ENCODE measurements at regions not wholly inside any gene's neighbourhood (a gene's known extent, or its start where the extent isn't known, plus 50 kb on each side); places are given as distances from the start of the nearest gene placed in this dataset.

DNA sequence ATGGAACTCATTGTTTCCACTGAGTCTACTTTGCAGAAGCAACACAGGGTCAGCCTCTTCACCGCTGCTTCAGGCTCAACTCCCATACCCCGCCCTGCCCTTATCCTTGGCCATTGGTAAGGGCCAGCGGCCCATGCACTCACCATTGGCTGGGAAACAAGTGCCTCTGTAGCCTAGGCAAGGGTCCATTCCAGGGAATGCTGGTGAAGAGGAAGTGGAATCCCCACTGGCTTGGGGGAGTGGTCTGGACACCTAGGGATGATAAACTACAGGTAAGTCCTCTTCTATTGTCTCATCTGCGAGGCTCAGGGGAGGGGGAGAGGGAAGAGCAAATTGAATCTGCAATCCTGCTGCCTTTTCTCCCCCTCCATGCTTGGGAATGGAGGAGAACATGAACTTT, 153.1 kb downstream of the SH3BGRL start (continued):
- no peak for TF ChIP-seq KDM4A (IDR thresholded peaks at IDR 0.05; ENCODE audit: low read depth, low read length, severe bottlenecking)
- TF ChIP-seq CHD2 (IDR thresholded peaks at IDR 0.05; ENCODE audit: low read length) = no peak
- TF ChIP-seq RXRA (IDR thresholded peaks at IDR 0.05; ENCODE audit: insufficient read depth, low read depth, low read length) = no peak
- TF ChIP-seq NANOG (IDR thresholded peaks at IDR 0.05; ENCODE audit: insufficient read depth, low read depth, low read length, poor library complexity, severe bottlenecking) = no peak
- no peak for TF ChIP-seq RAD21 (IDR thresholded peaks at IDR 0.05 in 1 of 2, conservative IDR thresholded peaks at IDR 0.05 in 1 of 2; ENCODE audit: low read depth in 2 of 2, low read length in 2 of 2)
- TF ChIP-seq CTBP2 (IDR thresholded peaks at IDR 0.05; ENCODE audit: borderline replicate concordance, insufficient read depth, insufficient read length, low read length) = no peak
